H9 (cell line): ENCODE measurements at regions not wholly inside any gene's neighbourhood (a gene's known extent, or its start where the extent isn't known, plus 50 kb on each side); places are given as distances from the start of the nearest gene placed in this dataset.

Experiments
- DNase-seq: peaks from one replicate; pipeline ENCODE4 v3.0.0-alpha.2; 2017
- H2AFZ ChIP-seq: one replicate; pipeline ENCODE4 v1.6.1; 2013; ENCODE audit warnings: mild to moderate bottlenecking, low read length, control low read depth, moderate library complexity
- H2AK5ac ChIP-seq: 2 replicates; pipeline ENCODE4 v1.6.1; 2013; ENCODE audit warnings: low read length, control low read depth, mixed read lengths; ENCODE audit not compliant: insufficient read length
- H2BK120ac ChIP-seq: one replicate; pipeline ENCODE4 v1.6.1; 2013; ENCODE audit warnings: low read depth, mild to moderate bottlenecking, low read length, control low read depth, inconsistent platforms; ENCODE audit not compliant: poor library complexity, severe bottlenecking
- H2BK12ac ChIP-seq: 2 replicates; pipeline ENCODE4 v1.6.1; 2013; ENCODE audit warnings: low read length, control low read depth, mixed read lengths, low read depth; ENCODE audit not compliant: insufficient read length
- H2BK15ac ChIP-seq: 2 replicates; pipeline ENCODE4 v1.6.1; 2013; ENCODE audit warnings: low read depth, low read length, control low read depth
- H2BK20ac ChIP-seq: one replicate; pipeline ENCODE4 v1.6.1; 2013; ENCODE audit warnings: low read depth, mild to moderate bottlenecking, low read length, control low read depth, inconsistent platforms; ENCODE audit not compliant: poor library complexity, severe bottlenecking
- H2BK5ac ChIP-seq: 2 replicates; pipeline ENCODE4 v1.6.1; 2013; ENCODE audit warnings: low read length, control low read depth, mixed read lengths; ENCODE audit not compliant: insufficient read length
- H3K14ac ChIP-seq: 2 replicates; pipeline ENCODE4 v1.6.1; 2013; ENCODE audit warnings: low read length, control low read depth; ENCODE audit not compliant: insufficient read depth
- H3K18ac ChIP-seq: 2 replicates; pipeline ENCODE4 v1.6.1; 2013; ENCODE audit warnings: low read depth, mild to moderate bottlenecking, mixed read lengths, low read length, control low read depth; ENCODE audit not compliant: insufficient read length
- H3K23ac ChIP-seq: 2 replicates; pipeline ENCODE4 v1.6.1; 2013; ENCODE audit warnings: low read length, control low read depth, mixed read lengths, low read depth; ENCODE audit not compliant: insufficient read length
- H3K23me2 ChIP-seq: 2 replicates; pipeline ENCODE4 v1.6.1; 2013; ENCODE audit warnings: low read depth, mild to moderate bottlenecking, mixed read lengths, low read length, control low read depth; ENCODE audit not compliant: insufficient read length, poor library complexity, severe bottlenecking
- H3K27ac ChIP-seq: 2 replicates; pipeline ENCODE4 v1.5.1; 2013; ENCODE audit warnings: low read length, control low read depth, mixed read lengths, low read depth; ENCODE audit not compliant: insufficient read length
- H3K27me3 ChIP-seq: 2 replicates; pipeline ENCODE4 v1.6.1; 2013; ENCODE audit warnings: low read length, control low read depth, inconsistent platforms; ENCODE audit not compliant: insufficient read depth
- H3K4ac ChIP-seq: 2 replicates; pipeline ENCODE4 v1.6.1; 2013; ENCODE audit warnings: low read depth, mild to moderate bottlenecking, control low read depth, inconsistent platforms, low read length, moderate library complexity
- H3K4me1 ChIP-seq: 2 replicates; pipeline ENCODE4 v1.6.1; 2013; ENCODE audit warnings: low read length, control low read depth, inconsistent platforms; ENCODE audit not compliant: insufficient read depth
- H3K4me2 ChIP-seq: 2 replicates; pipeline ENCODE4 v1.6.1; 2013; ENCODE audit warnings: low read length, control low read depth, mixed read lengths; ENCODE audit not compliant: insufficient read length, insufficient read depth
- H3K56ac ChIP-seq: 2 replicates; pipeline ENCODE4 v1.6.1; 2013; ENCODE audit warnings: low read depth, mild to moderate bottlenecking, mixed read lengths, low read length, control low read depth; ENCODE audit not compliant: insufficient read length
- H3K79me1 ChIP-seq: 2 replicates; pipeline ENCODE4 v1.6.1; 2013; ENCODE audit warnings: low read depth, mild to moderate bottlenecking, moderate library complexity, low read length, control low read depth, inconsistent platforms; ENCODE audit not compliant: insufficient read depth, poor library complexity, severe bottlenecking
- H3K79me2 ChIP-seq: 2 replicates; pipeline ENCODE4 v1.6.1; 2013; ENCODE audit warnings: low read length, control low read depth, inconsistent platforms; ENCODE audit not compliant: insufficient read depth
- H3K9ac ChIP-seq: 2 replicates; pipeline ENCODE4 v1.6.1; 2013; ENCODE audit warnings: low read length, control low read depth, mixed read lengths; ENCODE audit not compliant: insufficient read length; ENCODE audit errors: extremely low read depth
- H3K9me3 ChIP-seq: one replicate; pipeline ENCODE4 v1.6.1; 2013; ENCODE audit warnings: low read depth, low read length, inconsistent platforms; ENCODE audit not compliant: control insufficient read depth
- H3T11ph ChIP-seq: one replicate; pipeline ENCODE4 v1.6.1; 2013; ENCODE audit warnings: mild to moderate bottlenecking, low read length, control low read depth, inconsistent platforms
- H4K20me1 ChIP-seq: one replicate; pipeline ENCODE4 v1.6.1; 2013; ENCODE audit not compliant: control insufficient read depth, insufficient read length, insufficient read depth
- H4K5ac ChIP-seq: 2 replicates; pipeline ENCODE4 v1.6.1; 2013; ENCODE audit warnings: low read depth, mild to moderate bottlenecking, mixed read lengths, low read length, control low read depth; ENCODE audit not compliant: insufficient read length
- H4K8ac ChIP-seq: replicated peaks from 2 replicates; pipeline ENCODE4 v1.6.1; 2013; ENCODE audit warnings: low read length, control low read depth, mixed read lengths, low read depth; ENCODE audit not compliant: insufficient read length
- H4K91ac ChIP-seq: 2 replicates; pipeline ENCODE4 v1.6.1; 2013; ENCODE audit warnings: low read depth, mild to moderate bottlenecking, moderate library complexity, mixed read lengths, low read length, control low read depth; ENCODE audit not compliant: insufficient read length
- H3K27ac Mint-ChIP-seq, 3 experiments: 2 replicates in 2 of 3; 3 replicates in 1 of 3; pipeline ENCODE4 v1.8.0; 2020 to 2021; ENCODE audit warnings: mixed read lengths in 3 of 3, mild to moderate bottlenecking in 1 of 3, moderate library complexity in 1 of 3
- H3K27me3 Mint-ChIP-seq: 2 replicates; pipeline ENCODE4 v1.8.0; 2021; ENCODE audit warnings: low read depth, mild to moderate bottlenecking, moderate library complexity, mixed read lengths
- H3K36me3 Mint-ChIP-seq, 3 experiments: 2 replicates in 2 of 3; 3 replicates in 1 of 3; pipeline ENCODE4 v1.8.0; 2020 to 2021; ENCODE audit warnings: low read depth in 3 of 3, mixed read lengths in 3 of 3; ENCODE audit not compliant: insufficient read depth in 1 of 3
- H3K4me1 Mint-ChIP-seq, 2 experiments: 2 replicates each; pipeline ENCODE4 v1.8.0; 2020; ENCODE audit warnings: mixed read lengths in 2 of 2
- H3K4me3 Mint-ChIP-seq, 2 experiments: 2 replicates in 1 of 2; 3 replicates in 1 of 2; pipeline ENCODE4 v1.8.0; 2020 to 2021; ENCODE audit warnings: mild to moderate bottlenecking in 2 of 2, mixed read lengths in 2 of 2, moderate library complexity in 1 of 2
- H3K9me3 Mint-ChIP-seq, 2 experiments: 2 replicates in 1 of 2; 3 replicates in 1 of 2; pipeline ENCODE4 v1.8.0; 2020; ENCODE audit warnings: mild to moderate bottlenecking in 2 of 2, mixed read lengths in 2 of 2, moderate library complexity in 1 of 2
- WGBS: extraction: QIAGEN DNeasy Blood & Tissue Kit; methylation state at CpG from one replicate; pipeline ENCODE4 v1.1.7; 2013; ENCODE audit warnings: missing lambda C conversion rate, low lambda C conversion rate, mixed read lengths; ENCODE audit not compliant: insufficient read length; ENCODE audit errors: extremely low coverage; 5-methylcytosine and 5-hydroxymethylcytosine counted together
- TF ChIP-seq, protein P1 (sequence below): fragments of 200-600 bp; sonication (generic); conservative IDR thresholded peaks from 3 replicates; pipeline ENCODE4 v1.8.0; 2021; ENCODE audit warnings: antibody characterized with exemption, mild to moderate bottlenecking

DNA sequence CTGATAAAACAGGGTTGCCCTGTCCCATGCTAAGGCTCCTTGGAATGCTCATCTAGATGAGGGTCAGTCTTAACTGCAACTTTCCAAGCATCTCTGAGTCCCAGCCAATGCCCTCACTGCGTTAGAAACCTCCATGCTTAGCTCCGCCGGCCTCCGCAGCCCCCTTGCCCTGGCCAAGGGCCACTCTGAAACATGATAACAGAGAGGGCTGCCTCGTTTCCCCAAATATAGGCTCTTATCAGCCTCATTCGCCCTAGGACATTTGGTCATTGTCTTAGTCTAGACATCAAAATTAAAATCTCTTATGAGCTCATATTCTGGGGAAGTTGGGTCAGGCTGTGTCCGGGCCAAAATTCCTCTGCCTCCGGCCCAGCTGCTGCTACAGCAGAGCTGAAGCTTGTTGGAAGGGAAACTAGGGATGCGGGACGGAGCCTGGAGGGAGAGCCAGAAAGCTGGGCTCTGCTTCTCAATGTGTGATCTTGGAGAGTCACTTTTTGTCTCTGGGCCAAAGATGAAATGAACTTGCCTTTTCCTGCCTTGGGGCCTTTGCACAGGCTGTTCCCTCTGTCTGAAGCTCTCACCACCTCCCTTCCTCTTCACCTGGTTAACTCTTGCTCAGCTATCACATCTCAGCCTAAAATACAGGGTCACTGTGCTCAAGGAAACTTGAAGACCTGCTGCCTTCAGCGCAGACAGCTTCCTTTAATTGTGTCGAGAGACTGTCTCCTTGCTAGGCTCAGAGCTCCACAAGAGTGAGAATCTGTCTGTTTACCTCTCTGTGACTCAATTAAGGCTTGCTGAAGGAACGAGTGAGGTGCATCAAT is 191.3 kb downstream of the RGS3 start:
- no peak overlapping the region for H3K56ac ChIP-seq
- no CpG with 5 or more reads among the region's 13 CpGs for WGBS

More for the DNA sequence above, 191.3 kb downstream of the RGS3 start:
- Histone ChIP-seq H3T11ph (no peak overlapping the region), H3K9me3 (no peaks in the 10 kb centered on the region), H3K18ac (no peak overlapping the region), H4K8ac (no peak overlapping the region), H3K9ac (no peak overlapping the region), H2BK15ac (no peak overlapping the region), H2AFZ (no peak overlapping the region), H3K27ac (no peak overlapping the region), H4K20me1 (no peaks in the 10 kb centered on the region), H3K79me1 (no peaks in the 10 kb centered on the region), H3K27me3 (no peaks in the 10 kb centered on the region), H3K23me2 (no peaks in the 10 kb centered on the region), H3K4ac (no peak overlapping the region), H3K4me1 (peaks cover 7% of the 10 kb centered on the region; the same call in 1 of the 2 replicates), H4K5ac (no peak overlapping the region), H3K23ac (no peak overlapping the region), H2BK120ac (no peak overlapping the region), H2BK12ac (no peak overlapping the region), H2AK5ac (no peak overlapping the region), H2BK20ac (no peak overlapping the region), H3K14ac (no peak overlapping the region), H4K91ac (no peak overlapping the region), H3K79me2 (no peaks in the 10 kb centered on the region), H3K4me2 (no peak overlapping the region), H2BK5ac (no peak overlapping the region)
- Mint-ChIP-seq H3K4me1 (peaks cover 22 to 43% of the 10 kb centered on the region in 2 experiments), H3K4me3 (no peak overlapping the region), H3K27me3 (no peaks in the 10 kb centered on the region; the same call in 1 of the 2 replicates), H3K36me3 (no peaks in the 10 kb centered on the region), H3K27ac (no peak overlapping the region; a peak in 1 of 7 replicates), H3K9me3 (no peaks in the 10 kb centered on the region)
- TF ChIP-seq, protein P1, sequence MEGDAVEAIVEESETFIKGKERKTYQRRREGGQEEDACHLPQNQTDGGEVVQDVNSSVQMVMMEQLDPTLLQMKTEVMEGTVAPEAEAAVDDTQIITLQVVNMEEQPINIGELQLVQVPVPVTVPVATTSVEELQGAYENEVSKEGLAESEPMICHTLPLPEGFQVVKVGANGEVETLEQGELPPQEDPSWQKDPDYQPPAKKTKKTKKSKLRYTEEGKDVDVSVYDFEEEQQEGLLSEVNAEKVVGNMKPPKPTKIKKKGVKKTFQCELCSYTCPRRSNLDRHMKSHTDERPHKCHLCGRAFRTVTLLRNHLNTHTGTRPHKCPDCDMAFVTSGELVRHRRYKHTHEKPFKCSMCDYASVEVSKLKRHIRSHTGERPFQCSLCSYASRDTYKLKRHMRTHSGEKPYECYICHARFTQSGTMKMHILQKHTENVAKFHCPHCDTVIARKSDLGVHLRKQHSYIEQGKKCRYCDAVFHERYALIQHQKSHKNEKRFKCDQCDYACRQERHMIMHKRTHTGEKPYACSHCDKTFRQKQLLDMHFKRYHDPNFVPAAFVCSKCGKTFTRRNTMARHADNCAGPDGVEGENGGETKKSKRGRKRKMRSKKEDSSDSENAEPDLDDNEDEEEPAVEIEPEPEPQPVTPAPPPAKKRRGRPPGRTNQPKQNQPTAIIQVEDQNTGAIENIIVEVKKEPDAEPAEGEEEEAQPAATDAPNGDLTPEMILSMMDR = no peak
- DNase-seq = no peak
